ENCODE measurements at regions not wholly inside any gene's neighbourhood (a gene's known extent, or its start where the extent isn't known, plus 50 kb on each side); places are given as distances from the start of the nearest gene placed in this dataset.

DNA sequence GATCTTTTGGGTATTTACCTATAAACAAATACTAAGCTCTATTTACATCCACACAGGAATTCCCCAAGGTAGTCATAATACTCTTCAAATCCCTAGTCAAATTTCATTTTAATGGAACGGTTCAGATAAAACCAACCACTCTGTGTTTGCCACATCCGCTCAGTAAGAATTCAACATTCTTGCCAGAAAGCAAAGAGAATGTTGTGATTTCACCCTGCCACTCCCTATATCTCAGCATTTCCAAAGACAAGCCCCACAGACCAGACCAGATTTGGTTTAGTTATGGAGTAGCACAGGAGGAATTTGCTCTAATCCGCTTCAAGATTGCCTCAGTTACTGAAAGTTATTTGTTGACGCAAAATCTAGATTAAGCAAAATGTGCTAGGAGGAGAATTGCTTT lies 105.6 kb upstream of the SERP2 start:
- in situ Hi-C loops (cut with HindIII; ENCODE audit: low sequenced_read_pairs), result no loop called here

DNA sequence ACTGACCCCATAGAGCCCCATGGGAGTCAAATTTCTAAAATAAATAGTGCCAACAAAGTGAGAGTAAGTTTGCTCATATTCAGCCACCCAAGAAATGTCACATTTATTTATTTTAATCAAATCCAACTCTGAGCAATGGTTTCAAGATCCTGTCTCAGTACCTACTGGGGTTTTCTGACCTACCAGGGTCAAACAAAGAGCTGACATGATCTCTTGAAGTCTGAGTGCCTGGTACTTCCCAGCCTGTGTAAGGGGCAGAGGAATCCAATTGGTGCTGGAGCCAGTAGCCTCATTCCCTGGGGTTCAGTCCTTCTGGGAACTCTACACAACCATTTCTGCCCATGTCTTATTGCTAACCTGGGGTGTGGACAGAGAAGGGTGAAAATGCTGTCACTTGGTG lies 104.6 kb upstream of the SERP2 start:
- in situ Hi-C loops (cut with HindIII; ENCODE audit: low sequenced_read_pairs), result no loop called here

DNA sequence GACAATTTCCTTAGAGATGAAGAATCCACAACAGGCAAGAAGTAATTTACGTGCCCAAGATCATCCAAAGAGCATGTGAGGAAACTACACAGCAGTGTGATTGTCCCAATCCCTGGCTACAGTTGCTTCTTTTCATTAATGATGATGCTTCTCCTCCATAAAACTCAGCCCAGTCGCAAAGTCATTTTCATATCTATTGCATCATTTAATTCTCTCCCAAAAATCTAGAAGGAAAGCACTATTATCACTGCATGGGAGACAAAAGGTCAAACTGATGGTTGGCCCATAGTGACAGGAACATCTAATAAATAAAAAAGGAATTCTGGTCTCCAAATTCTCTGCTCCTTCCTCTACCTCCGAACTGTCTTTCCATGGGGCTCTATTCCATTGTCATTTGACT lies 103.5 kb upstream of the SERP2 start:
- in situ Hi-C loops (cut with HindIII; ENCODE audit: low sequenced_read_pairs), result no loop called here

DNA sequence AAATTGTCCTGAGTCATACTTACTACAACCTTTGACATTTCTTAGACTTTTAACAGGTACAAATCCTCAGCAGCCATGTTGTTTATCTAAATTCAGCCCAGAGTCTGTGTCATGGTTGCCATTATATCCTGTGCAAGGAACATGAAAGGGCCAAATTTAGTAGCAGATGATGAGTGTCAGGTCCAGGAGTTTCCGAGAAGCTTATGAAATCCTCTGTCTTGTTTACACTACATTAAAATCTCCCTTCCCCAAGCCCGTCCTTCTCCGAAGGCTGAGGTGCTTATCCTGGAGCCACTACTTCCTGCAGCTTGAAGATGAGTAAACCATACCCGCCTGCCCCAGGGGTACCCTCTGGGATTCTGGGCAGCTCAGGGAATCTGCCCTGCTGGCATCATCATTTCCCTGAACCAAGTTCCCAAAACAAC lies 102.6 kb upstream of the SERP2 start:
- in situ Hi-C loops (cut with HindIII; ENCODE audit: low sequenced_read_pairs), result no loop called here

DNA sequence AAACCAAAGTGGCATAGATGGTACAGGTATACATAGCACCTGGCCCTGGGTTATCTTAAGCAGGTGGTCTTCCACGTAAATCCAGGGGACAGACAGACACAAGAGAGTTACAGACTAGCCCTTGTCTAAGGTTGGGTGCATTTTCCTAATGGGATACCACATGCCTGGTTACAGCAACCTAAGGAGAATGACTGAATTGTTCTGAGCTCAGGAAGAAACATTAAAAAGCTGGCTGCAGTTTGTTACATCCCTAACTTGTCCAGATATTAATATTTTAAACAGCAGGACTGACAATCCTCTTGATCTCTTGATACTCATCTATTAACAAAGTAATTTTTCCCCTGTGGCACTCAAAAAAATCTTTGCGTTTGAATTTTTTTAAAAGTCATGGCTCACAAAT lies 102.2 kb upstream of the SERP2 start:
- in situ Hi-C loops (cut with HindIII; ENCODE audit: low sequenced_read_pairs), result no loop called here

DNA sequence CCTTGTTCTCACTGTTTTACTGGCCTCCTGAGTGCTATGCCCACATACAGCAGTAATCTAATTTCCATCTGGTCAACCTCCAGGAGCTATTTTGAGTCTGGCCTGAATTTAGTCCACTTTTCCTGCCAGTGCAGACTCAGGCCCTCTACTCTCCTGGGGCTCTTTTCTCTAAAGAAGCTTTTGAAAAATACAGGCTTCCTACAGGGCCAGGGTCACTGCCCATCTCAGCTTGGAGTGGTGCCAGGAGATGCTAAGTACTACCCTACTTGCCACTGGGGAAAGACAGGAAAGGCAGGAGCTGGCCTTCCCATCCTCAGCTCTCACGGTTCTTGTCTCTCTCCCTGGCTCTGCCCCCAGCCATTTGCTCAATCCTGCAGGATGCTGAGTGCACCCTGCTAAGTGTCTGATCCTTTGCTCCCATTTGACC lies 101.7 kb upstream of the SERP2 start:
- in situ Hi-C loops (cut with HindIII; ENCODE audit: low sequenced_read_pairs), result no loop called here

DNA sequence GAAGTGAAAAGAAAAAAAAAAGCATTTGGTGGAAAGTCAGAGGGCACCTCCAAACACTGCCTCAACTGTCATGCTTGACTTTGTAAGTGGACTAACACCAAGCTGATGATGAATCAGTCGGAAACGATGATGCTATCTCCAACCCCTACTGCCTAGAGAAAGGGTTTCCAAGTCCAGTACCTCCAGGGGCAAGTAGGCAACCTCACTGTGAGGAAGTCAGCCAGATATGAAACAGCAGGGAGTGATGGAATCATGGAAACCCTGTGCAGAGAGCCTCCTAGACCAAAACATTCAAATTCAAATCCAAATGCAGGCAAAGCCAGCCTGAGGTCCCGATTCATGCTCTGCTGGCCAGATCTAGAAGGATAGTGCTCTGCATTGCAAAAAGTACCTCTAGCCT lies 100.9 kb upstream of the SERP2 start:
- in situ Hi-C loops (cut with HindIII; ENCODE audit: low sequenced_read_pairs), result no loop called here

DNA sequence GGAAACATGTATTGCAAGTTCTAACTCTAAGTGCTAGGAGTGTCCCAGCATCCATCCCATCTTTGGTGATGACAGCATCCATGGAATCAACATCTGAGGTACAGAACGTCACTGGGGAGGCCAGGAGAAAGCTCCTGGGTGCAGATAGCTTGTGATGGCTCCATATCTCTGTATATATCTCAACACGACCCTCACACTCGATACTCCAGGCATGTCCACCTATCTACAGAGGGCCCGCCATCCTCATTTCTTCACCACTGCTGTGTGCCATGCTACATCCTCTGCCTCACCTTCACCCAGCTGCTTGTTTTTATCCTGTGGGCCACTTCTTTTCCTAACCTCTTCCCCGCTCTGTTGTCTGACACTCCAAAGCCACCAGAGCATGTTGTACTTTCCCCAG lies 100.4 kb upstream of the SERP2 start:
- in situ Hi-C loops (cut with HindIII; ENCODE audit: low sequenced_read_pairs), result no loop called here

DNA sequence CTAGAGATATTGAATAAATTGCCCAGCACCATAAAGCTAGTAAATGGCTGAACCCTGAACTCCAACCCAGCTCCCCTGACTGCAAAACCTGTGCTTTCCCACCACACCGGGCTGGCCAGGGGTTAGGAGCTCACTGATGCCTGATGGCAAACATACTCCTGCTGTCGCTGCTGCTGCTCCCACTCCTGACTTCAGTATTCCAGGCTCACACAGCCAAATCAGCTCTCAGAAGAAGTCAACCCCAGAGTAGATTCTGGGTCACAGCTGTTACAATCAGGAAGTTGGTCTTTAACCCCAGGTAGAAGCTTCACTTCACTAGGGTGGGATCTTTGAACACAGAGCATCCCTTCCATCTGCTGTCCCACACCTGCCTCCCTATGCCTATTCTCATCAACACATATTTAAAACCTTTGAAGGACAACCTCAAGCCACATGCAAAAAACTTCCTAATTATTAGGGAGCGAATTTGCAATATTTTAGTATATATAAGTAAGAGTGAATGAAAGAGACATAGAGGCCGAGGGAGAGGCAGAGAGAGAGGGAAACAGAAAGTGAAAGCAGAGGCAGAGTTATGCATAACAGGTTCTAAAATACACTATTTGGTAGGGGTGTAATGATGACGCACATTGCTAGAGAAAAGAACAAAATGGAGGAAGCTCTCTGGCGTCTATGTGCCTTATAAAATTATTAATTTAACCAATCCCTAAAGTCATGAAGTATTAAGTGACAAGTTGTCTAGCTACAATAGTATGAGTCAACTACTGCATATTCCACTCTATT lies 99.4 kb upstream of the SERP2 start:
- in situ Hi-C loops (cut with HindIII; ENCODE audit: low sequenced_read_pairs), result no loop called here

DNA sequence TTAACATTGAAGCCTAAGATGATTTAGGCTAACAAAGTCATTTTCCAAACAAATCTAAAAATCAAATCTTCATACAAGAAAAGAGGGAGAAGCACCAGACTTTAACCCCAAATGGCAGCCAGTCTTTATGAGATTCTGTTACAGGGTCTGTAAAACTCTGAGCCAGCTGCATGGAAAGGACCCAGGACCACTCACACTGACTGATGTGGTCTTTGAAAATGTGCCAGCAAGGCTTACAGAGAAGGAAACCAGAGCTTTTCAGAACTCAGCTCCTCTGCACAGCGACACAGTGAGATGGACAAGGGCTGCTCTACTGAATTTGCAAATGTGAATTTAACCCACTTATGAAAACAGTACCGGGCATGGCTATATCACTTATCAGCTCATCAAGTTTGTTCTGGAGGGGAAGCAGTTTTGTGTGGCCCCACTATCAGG lies 98.8 kb upstream of the SERP2 start:
- in situ Hi-C loops (cut with HindIII; ENCODE audit: low sequenced_read_pairs), result no loop called here

DNA sequence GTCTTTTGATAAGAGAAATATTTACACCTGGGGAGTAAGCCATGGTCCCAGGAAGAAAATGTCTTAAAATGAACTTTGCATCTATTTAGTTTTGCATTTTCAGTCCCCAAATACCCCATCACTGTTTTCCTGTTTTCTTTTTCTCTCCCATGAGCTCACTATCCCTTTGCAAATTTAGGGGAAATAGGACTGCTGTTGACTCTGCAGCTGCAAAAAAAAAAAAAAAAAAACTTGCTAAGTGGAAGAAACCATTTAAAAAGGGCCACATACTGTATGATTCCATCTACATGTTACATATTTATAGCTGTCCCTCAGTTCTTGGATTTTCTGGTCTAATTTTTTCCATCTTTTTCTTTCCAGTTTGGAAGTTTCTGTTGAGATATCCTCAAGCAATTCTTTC lies 98.2 kb upstream of the SERP2 start:
- in situ Hi-C loops (cut with HindIII; ENCODE audit: low sequenced_read_pairs), result no loop called here

DNA sequence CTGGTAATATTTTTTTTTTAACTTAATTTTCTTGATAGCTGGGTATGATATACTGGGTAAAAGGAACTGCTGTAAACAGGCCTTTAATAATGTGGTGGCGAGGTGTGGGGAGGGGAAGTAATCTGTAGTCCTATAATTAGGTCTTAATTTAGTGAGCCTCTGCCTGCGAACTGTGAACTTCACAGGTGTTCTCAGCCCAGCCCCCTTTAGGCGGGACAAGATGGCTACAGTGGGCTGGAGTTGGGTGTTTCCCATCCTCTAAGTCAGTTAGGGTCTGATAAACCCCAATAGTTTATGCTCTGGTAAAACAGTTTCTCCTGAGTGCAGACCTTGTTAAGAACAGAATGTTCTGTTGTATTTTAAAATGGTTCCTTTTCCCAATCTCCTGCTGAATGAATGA lies 97.6 kb upstream of the SERP2 start:
- in situ Hi-C loops (cut with HindIII; ENCODE audit: low sequenced_read_pairs), result no loop called here

DNA sequence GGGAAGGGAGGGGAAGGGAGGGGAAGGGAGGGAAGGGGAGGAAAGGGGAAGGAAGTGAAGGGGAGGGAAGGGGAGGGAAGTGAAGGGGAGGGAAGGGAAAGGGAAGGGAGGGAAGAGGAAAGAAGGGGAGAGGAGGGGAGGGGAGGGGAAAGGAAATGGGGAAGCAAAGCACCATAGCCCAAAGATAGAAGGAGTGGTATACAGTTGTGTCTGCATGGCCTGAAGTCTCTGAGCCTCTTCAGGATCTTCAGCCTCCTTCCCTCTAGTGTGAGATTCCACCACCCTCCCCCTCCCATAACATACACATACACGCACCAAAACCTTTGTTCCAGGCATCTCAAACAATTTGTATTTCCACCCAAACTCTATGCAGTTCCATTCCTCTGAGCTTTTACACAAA lies 96.2 kb upstream of the SERP2 start:
- in situ Hi-C loops (cut with HindIII; ENCODE audit: low sequenced_read_pairs), result no loop called here

DNA sequence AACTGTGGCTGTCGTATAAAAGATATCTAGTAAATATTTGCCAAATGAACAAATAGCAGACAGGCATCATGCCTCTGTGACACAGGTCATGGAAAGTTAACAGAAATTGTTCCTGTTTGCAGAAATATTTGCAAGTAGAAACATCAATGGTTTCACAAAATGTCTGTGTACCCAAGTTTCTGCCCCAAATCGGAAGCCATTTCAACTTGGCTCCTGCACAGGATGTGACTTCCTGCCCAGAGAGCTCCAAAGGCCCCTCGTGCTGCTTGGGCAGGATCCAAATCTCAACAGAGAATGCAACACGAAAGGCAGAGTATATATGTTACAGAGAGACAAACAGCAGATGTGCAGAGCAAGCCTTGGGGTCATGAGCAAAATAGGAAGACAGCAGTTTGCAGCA lies 95.5 kb upstream of the SERP2 start:
- in situ Hi-C loops (cut with HindIII; ENCODE audit: low sequenced_read_pairs), result no loop called here

DNA sequence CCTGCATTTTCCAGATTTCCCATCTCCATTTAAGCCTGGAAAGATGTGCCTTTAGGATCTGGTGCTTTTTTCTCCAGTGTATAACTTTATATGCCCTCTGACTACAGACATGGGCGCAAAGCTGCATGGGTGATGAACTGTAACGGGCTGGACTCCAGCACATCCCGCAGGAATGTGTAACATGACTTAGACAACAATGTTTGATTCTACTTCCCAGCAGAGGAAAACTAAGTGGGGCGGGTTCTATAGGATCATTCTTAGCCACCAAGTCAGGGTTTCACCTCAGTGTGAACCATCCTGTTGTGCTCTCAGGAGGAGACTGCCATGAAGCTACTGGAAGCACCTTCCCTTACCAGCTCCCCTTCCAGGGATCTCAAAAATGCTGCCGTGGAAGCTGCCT lies 93.2 kb upstream of the SERP2 start:
- in situ Hi-C loops (cut with HindIII; ENCODE audit: low sequenced_read_pairs), result no loop called here

DNA sequence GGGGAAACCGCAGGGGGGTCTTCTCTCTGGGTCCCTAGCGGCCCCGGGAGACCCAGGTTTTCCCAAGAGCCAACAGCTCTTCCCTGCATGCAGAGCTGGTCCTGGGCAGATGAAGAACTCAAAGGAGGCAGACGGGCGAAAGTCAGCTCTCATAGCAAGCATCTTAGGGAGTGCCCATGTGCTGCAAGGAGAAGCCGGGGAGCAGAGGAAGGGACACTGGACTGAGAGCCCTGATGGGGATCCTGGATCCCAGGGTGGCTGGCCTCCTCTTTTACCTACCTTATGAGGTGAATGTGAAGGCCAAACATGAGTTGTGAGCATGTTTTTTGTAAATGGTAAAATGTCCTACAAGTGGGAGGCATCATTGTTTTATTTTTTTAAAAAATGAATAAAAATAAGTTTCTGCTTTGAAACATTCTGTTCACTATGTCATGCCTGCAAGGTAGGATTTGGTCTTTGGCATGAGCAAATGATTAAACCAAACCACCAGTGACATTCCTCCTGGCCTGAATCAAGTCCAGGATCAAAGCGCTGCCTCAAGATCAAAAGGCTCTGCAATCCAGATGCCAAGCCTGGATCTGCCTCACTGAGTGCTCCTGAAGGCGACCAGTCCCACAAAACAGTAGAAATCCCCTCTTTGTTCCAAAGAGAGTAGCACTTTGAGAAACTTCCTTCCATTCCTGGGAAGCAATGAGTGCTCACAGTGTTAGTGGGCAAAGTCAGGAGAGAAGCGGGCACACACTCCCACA lies 92.2 kb upstream of the SERP2 start:
- in situ Hi-C loops (cut with HindIII; ENCODE audit: low sequenced_read_pairs), result no loop called here

DNA sequence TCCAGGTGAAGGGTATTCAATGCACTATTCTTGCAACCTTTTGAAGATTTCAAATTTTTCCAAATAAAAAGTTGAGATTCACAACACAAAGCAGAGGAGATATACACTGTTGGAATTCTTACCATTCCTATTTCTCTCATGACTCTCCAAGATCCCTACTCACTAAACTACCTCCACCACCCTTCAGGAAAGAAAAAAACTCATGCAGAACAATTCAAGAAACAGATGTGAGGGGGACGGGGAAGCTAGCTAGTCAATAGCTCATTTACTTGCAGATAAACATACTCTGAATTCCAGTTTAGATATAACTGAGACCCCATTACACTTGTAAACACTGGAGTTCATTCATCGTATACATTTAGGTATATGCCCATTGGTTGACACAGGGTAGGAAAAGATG lies 90.0 kb upstream of the SERP2 start:
- in situ Hi-C loops (cut with HindIII; ENCODE audit: low sequenced_read_pairs), result no loop called here

DNA sequence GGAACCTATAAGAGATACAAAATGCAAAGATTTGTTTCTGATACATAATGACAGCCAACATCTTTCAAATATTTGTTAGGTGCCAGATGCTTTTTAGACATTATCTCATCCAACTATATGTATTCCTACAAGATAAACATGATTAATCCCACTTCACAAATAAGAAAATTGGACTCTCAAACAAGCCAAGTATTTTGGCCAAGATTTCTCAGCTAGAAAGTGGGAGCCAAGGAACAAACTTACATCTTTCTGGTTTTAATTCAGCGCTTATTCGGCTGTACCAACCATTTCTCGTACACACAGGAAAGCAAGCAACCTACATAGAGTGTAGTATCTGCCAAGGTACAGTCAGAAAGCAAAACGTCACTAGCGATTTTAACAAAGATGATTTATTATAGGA lies 85.7 kb upstream of the SERP2 start:
- in situ Hi-C loops (cut with HindIII; ENCODE audit: low sequenced_read_pairs), result no loop called here

DNA sequence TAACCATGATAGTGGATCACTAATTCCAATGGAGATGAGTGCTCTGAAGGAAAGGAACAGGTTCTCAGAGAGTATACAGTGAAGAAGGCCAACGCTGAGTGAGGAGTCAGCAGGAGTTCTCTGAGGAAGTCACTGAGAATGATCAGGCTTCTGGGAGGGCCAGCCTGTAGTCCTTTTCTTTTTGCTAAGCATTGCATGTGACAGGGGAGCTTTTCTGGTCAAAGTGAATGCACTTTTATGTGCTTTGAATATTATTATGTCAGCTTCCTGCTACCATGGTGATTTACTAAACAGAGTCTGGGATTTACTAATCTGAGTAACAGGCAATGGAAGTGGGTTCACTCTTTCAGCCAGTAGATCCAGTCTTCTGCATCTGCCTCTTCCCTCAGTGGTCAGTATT lies 81.1 kb upstream of the SERP2 start:
- in situ Hi-C loops (cut with HindIII; ENCODE audit: low sequenced_read_pairs), result no loop called here

DNA sequence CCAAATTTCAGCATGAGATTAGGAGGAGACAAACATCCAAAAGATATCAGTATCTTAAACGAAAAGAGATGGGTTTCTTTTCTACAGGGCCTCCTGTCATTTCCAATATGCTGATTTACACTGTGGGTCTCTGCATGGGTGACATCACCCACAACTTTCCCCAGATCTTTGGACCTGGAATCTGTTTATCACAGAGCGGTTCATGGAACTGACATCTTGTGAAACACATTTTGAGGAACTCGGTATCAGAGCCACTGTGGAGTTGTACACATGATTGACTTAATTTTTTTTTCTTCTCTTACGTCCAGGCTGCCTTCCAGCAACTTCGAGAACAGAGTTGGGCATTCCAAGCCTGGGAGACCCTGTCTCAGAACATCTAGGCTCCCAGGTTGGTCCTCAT lies 80.2 kb upstream of the SERP2 start:
- in situ Hi-C loops (cut with HindIII; ENCODE audit: low sequenced_read_pairs), result no loop called here

DNA sequence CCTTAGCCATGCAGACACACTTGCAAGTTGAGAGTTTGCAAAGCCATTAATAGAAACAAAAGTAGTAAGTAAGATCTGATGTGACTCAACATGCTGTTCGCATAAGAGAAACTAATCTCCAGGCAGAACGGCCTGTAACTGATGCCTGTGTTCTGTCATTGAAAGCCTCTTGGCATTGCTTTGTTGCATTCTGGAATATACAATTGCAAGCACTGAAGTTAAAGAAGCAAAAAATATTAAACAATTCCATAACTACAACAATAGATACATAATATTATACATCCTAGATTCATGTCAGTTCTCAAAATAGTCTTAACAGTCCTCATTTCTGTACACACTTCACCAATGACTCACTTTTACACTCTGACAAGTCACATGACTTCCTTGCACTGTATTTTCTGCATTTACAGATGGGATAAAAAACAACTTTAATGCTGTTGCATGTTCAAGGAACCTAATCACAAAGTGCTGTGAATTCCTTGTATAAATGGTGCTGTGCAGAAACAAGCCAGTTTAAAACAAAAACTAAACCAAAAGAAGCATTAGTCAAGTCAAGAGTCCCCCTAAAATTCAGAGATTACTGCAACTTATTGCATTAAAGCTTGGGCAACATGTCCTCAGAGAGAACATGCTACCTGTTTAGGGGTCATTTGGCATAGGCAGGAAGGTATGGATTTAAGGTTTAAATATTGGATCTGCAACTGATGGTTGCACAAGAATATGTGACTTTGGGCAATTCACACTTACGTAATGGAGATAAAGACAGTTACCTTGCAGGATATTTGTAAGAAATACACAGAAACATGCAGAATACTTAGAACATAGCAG lies 79.5 kb upstream of the SERP2 start:
- in situ Hi-C loops (cut with HindIII; ENCODE audit: low sequenced_read_pairs), result no loop called here

DNA sequence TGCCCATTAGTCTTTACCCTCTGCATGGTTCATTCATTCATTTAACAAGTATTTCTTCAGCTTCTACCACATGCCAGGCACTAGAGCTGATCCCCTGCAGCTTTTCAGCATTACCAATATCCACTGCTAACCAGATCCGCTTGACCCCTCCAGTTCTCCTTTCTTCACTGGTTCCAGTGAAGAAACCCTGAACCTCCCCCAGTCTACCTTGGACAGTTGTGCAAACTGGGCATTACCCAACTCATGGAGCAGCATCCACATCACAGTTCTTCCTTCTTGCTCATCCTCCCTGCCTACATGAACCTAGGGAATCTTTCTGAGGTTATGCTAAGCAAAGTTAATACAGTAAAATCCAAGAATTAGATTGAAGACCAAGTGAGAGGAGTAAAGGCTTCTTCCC lies 78.7 kb upstream of the SERP2 start:
- in situ Hi-C loops (cut with HindIII; ENCODE audit: low sequenced_read_pairs), result no loop called here

All from endothelial cell of hepatic sinusoid (primary cell).